ENCODE measurements at regions not wholly inside any gene's neighbourhood (a gene's known extent, or its start where the extent isn't known, plus 50 kb on each side); places are given as distances from the start of the nearest gene placed in this dataset.

- H3K4me3 ChIP-seq (ENCODE audit: low read length) = no peak overlapping the region
Observed at GRCh38 chr3:117709108-117709507, 999.5 kb downstream of the TUSC7 start.

DNA sequence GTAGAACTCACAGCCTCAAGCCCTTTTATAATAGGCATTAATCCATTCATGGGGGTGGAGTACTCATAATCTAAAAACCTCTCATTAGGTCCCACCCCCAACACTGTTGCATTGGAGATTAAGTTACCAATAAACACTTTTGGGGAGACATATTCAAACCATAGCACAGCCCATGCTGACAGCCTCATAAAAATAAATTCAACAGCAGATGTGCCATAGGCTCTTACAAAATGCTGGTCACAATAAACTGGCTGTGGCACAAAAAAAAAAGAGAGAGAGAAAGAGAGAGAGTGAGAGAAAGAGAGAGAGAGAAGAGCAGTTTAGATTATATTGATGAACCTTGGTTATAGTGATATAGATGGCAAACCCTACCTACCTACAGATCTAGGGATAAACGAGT, 1000.9 kb downstream of the TUSC7 start:
- H3K9me3 ChIP-seq (ENCODE audit: control insufficient read depth in 1 of 2, insufficient read depth in 1 of 2, low read length in 2 of 2) = peaks cover 0 to 4% of the 10 kb centered on the region in 2 experiments
- no peaks in the 10 kb centered on the region for H3K36me3 ChIP-seq (ENCODE audit: insufficient read depth, low read length)
- intact Hi-C loops (cut with DNase I, micrococcal nuclease) = no loop called here
- DNase-seq = no peak
- Mint-ChIP-seq H3K4me3 (no peak overlapping the region), H3K27ac (no peak overlapping the region), H3K9me3 (peaks cover 3% of the 10 kb centered on the region), H3K27me3 (no peaks in the 10 kb centered on the region), H3K36me3 (ENCODE audit: low read depth) (no peaks in the 10 kb centered on the region), H3K4me1 (ENCODE audit: low read depth) (no peaks in the 10 kb centered on the region)
- CTCF ChIA-PET = no interaction called here
- H3K27ac ChIP-seq (ENCODE audit: low read depth in 1 of 2, low read length in 2 of 2) = no peak overlapping the region
- H3K4me3 ChIP-seq (ENCODE audit: low read length) = no peak overlapping the region
- H3K27me3 ChIP-seq (ENCODE audit: control insufficient read depth in 1 of 2, insufficient read depth in 2 of 2, low read length in 2 of 2) = no peaks in the 10 kb centered on the region
- TF ChIP-seq, protein P1, sequence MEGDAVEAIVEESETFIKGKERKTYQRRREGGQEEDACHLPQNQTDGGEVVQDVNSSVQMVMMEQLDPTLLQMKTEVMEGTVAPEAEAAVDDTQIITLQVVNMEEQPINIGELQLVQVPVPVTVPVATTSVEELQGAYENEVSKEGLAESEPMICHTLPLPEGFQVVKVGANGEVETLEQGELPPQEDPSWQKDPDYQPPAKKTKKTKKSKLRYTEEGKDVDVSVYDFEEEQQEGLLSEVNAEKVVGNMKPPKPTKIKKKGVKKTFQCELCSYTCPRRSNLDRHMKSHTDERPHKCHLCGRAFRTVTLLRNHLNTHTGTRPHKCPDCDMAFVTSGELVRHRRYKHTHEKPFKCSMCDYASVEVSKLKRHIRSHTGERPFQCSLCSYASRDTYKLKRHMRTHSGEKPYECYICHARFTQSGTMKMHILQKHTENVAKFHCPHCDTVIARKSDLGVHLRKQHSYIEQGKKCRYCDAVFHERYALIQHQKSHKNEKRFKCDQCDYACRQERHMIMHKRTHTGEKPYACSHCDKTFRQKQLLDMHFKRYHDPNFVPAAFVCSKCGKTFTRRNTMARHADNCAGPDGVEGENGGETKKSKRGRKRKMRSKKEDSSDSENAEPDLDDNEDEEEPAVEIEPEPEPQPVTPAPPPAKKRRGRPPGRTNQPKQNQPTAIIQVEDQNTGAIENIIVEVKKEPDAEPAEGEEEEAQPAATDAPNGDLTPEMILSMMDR (IDR thresholded peaks at IDR 0.05) = no peak
- POLR2A ChIA-PET = no interaction called here
- no peaks in the 10 kb centered on the region for H3K4me1 ChIP-seq (ENCODE audit: insufficient read depth, low read length)
- no peak for ATAC-seq (ENCODE audit: poor library complexity)

More at GRCh38 chr3:117709108-117709507, 999.5 kb downstream of the TUSC7 start:
- no peaks in the 10 kb centered on the region for H3K9me3 ChIP-seq (ENCODE audit: control insufficient read depth in 1 of 2, insufficient read depth in 1 of 2, low read length in 2 of 2)
- H3K36me3 Mint-ChIP-seq (ENCODE audit: low read depth) = no peaks in the 10 kb centered on the region
- no peaks in the 10 kb centered on the region for H3K27me3 Mint-ChIP-seq
- intact Hi-C loops (cut with DNase I, micrococcal nuclease) = no loop called here
- no peaks in the 10 kb centered on the region for H3K36me3 ChIP-seq (ENCODE audit: insufficient read depth, low read length)
- H3K27me3 ChIP-seq (ENCODE audit: control insufficient read depth in 1 of 2, insufficient read depth in 2 of 2, low read length in 2 of 2) = no peaks in the 10 kb centered on the region
- no peak overlapping the region for H3K4me3 Mint-ChIP-seq
- ChIA-PET CTCF (no interaction called here), POLR2A (no interaction called here)
- H3K9me3 Mint-ChIP-seq = no peaks in the 10 kb centered on the region
- no peak overlapping the region for H3K27ac ChIP-seq (ENCODE audit: low read depth in 1 of 2, low read length in 2 of 2)
- DNase-seq = no peak
- H3K27ac Mint-ChIP-seq = no peak overlapping the region
- TF ChIP-seq, protein P1 (IDR thresholded peaks at IDR 0.05) = no peak
- no peak for ATAC-seq (ENCODE audit: poor library complexity)
- H3K4me1 Mint-ChIP-seq (ENCODE audit: low read depth) = no peaks in the 10 kb centered on the region
- H3K4me1 ChIP-seq (ENCODE audit: insufficient read depth, low read length) = no peaks in the 10 kb centered on the region

DNA sequence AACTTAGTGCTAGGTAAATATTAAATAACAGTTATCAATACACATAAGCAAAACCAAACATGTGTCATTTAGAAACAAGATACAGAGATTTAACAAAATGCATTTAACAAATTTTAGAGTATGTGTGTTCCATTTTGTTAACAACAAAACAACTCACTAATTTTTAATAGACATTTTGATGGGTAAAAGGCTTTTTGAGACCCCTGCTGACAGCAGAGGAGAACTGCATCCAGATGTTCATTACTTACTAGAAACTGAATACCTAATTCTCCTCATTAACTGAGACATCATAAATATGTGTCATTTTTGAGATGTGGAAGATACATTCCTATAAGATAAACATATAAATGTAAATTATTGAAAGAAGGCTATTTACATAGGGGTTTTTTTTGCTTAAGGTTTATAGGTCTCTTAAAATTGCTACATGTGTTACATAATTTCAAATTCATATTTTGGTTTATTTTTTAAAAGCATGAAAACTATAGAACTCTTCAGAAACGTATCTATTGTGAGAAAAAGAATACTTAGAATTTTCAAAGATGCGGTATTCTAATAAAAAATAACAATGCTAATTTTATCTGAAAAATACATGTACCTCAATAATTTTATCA, 1009.8 kb downstream of the TUSC7 start:
- intact Hi-C loops (cut with DNase I, micrococcal nuclease) = no loop called here
- TF ChIP-seq, protein P1 (IDR thresholded peaks at IDR 0.05) = no peak
- Mint-ChIP-seq H3K4me1 (ENCODE audit: low read depth) (no peaks in the 10 kb centered on the region), H3K9me3 (peaks cover 9% of the 10 kb centered on the region), H3K27ac (no peak overlapping the region), H3K36me3 (ENCODE audit: low read depth) (no peaks in the 10 kb centered on the region), H3K4me3 (no peak overlapping the region), H3K27me3 (no peaks in the 10 kb centered on the region)
- ChIA-PET CTCF (no interaction called here), POLR2A (no interaction called here)
- ATAC-seq (ENCODE audit: poor library complexity) (no peak), DNase-seq (no peak)
- no peaks in the 10 kb centered on the region for H3K27me3 ChIP-seq (ENCODE audit: control insufficient read depth in 1 of 2, insufficient read depth in 2 of 2, low read length in 2 of 2)
- no peaks in the 10 kb centered on the region for H3K36me3 ChIP-seq (ENCODE audit: insufficient read depth, low read length)
- H3K4me3 ChIP-seq (ENCODE audit: low read length) = no peak overlapping the region
- no peak overlapping the region for H3K27ac ChIP-seq (ENCODE audit: low read depth in 1 of 2, low read length in 2 of 2)
- H3K4me1 ChIP-seq (ENCODE audit: insufficient read depth, low read length) = no peaks in the 10 kb centered on the region
- H3K9me3 ChIP-seq (ENCODE audit: control insufficient read depth in 1 of 2, insufficient read depth in 1 of 2, low read length in 2 of 2) = peaks cover 0 to 4% of the 10 kb centered on the region in 2 experiments

Data from CD4-positive, alpha-beta T cell (primary cell).